SIG-M5 treated with dmso at 0.1 percent for 504 hours (cell line): ENCODE measurements at regions not wholly inside any gene's neighbourhood (a gene's known extent, or its start where the extent isn't known, plus 50 kb on each side); places are given as distances from the start of the nearest gene placed in this dataset.
A peak's percentile ranks its signal among the peaks of the same experiment; 100 is the strongest.
"Not testable (repeated sequence)": the region's sequence is repeated elsewhere in the genome, so short reads cannot be mapped to it uniquely, and the experiment has no call there.

Experiments used
- DNase-seq: peaks from one replicate; lab custom pipeline; 2025; ENCODE audit not compliant: unreplicated experiment; lab: John Stamatoyannopoulos, UW

- no peak for DNase-seq
Measured at GRCh38 chr16:75983741-75984381, 257.6 kb upstream of the CPHXL start.

GRCh38 chr16:75987323-75987722 is 261.0 kb upstream of the CPHXL start:
- DNase-seq, result no peak

- no peak for DNase-seq
Measured at GRCh38 chr16:75996491-75996890, 270.2 kb upstream of the CPHXL start.

GRCh38 chr16:75997606-75998005 is 271.3 kb upstream of the CPHXL start:
- DNase-seq, result no peak

GRCh38 chr16:76007645-76008044 is 269.6 kb upstream of the CNTNAP4 start:
- no peak for DNase-seq

GRCh38 chr16:76023835-76024234 is 253.4 kb upstream of the CNTNAP4 start:
- no peak for DNase-seq

- no peak for DNase-seq
Measured at GRCh38 chr16:76035689-76036088, 241.5 kb upstream of the CNTNAP4 start.

- DNase-seq, result no peak
Measured at GRCh38 chr16:76038097-76038496, 239.1 kb upstream of the CNTNAP4 start.

- no peak for DNase-seq
Measured at GRCh38 chr16:76052725-76053124, 224.5 kb upstream of the CNTNAP4 start.

GRCh38 chr16:76059186-76059585 is 218.0 kb upstream of the CNTNAP4 start:
- DNase-seq, result no peak

GRCh38 chr16:76059701-76060100 is 217.5 kb upstream of the CNTNAP4 start:
- no peak for DNase-seq

- DNase-seq, result no peak
Measured at GRCh38 chr16:76071690-76072089, 205.5 kb upstream of the CNTNAP4 start.

GRCh38 chr16:76081967-76082366 is 195.2 kb upstream of the CNTNAP4 start:
- no peak for DNase-seq

GRCh38 chr16:76106647-76107046 is 170.6 kb upstream of the CNTNAP4 start:
- no peak for DNase-seq

GRCh38 chr16:76108460-76108859 is 168.7 kb upstream of the CNTNAP4 start:
- DNase-seq, result no peak

- peak; percentile 53 for DNase-seq
Measured at GRCh38 chr16:76114681-76115080, 162.5 kb upstream of the CNTNAP4 start.

- DNase-seq, result no peak
Measured at GRCh38 chr16:76118344-76118743, 158.9 kb upstream of the CNTNAP4 start.

- no peak for DNase-seq
Measured at GRCh38 chr16:76121636-76122035, 155.6 kb upstream of the CNTNAP4 start.

GRCh38 chr16:76123966-76124365 is 153.2 kb upstream of the CNTNAP4 start:
- no peak for DNase-seq

GRCh38 chr16:76125871-76126270 is 151.3 kb upstream of the CNTNAP4 start:
- no peak for DNase-seq

GRCh38 chr16:76138056-76138455 is 139.1 kb upstream of the CNTNAP4 start:
- DNase-seq, result not testable (repeated sequence)

GRCh38 chr16:76157629-76158028 is 119.6 kb upstream of the CNTNAP4 start:
- no peak for DNase-seq

- no peak for DNase-seq
Measured at GRCh38 chr16:76162046-76162445, 115.2 kb upstream of the CNTNAP4 start.
